OCI-LY7 (cell line): ENCODE measurements at regions not wholly inside any gene's neighbourhood (a gene's known extent, or its start where the extent isn't known, plus 50 kb on each side); places are given as distances from the start of the nearest gene placed in this dataset.

Experiments used
- BruUV-seq: library from RNA; stranded (reverse); fragments of 400-500 nt; replicated peaks from 2 replicates; lab custom pipeline; 2021; lab: Mats Ljungman, UMichigan
- CTCF ChIA-PET: fragments of 300-600 bp; sonication (Branson Sonifier 250); formaldehyde crosslinking; loops from one replicate; lab custom pipeline; 2022; ENCODE audit warnings: antibody characterized with exemption; ENCODE audit not compliant: unreplicated experiment; lab: Charles Lee
- POLR2A ChIA-PET: fragments of 300-600 bp; sonication (Branson Sonifier 250); formaldehyde crosslinking; loops from one replicate; lab custom pipeline; 2022; ENCODE audit warnings: antibody characterized with exemption; lab: Charles Lee
- DNase-seq: peaks from one replicate; pipeline ENCODE4 v3.0.0-alpha.2; 2015; ENCODE audit warnings: low spot score
- H2AFZ ChIP-seq: fragments of 200-600 bp; sonication (generic), shearing (Covaris generic); 2 replicates; pipeline ENCODE4 v1.6.1; 2014; ENCODE audit warnings: mild to moderate bottlenecking, antibody characterized with exemption, low read length, moderate library complexity
- H3K27ac ChIP-seq: fragments of 200-600 bp; sonication (generic); 2 replicates; pipeline ENCODE4 v1.5.1; 2014; ENCODE audit warnings: mixed run types, low read depth, mild to moderate bottlenecking, moderate library complexity, low read length, inconsistent platforms; ENCODE audit not compliant: poor library complexity, severe bottlenecking
- H3K36me3 ChIP-seq: fragments of 200-600 bp; sonication (generic); 2 replicates; pipeline ENCODE4 v1.6.1; 2014; ENCODE audit warnings: mild to moderate bottlenecking, antibody characterized with exemption, low read length, moderate library complexity, mixed read lengths; ENCODE audit not compliant: insufficient read depth
- H3K4me1 ChIP-seq: fragments of 200-600 bp; sonication (generic); 2 replicates; pipeline ENCODE4 v1.5.1; 2014; ENCODE audit warnings: mild to moderate bottlenecking, low read length; ENCODE audit not compliant: insufficient read depth, poor library complexity, severe bottlenecking
- H3K4me2 ChIP-seq: fragments of 200-600 bp; sonication (generic); 2 replicates; pipeline ENCODE4 v1.6.1; 2014; ENCODE audit warnings: mild to moderate bottlenecking, low read length
- H3K4me3 ChIP-seq: fragments of 200-600 bp; sonication (generic); 2 replicates; pipeline ENCODE4 v1.5.1; 2014; ENCODE audit warnings: mild to moderate bottlenecking, low read depth, low read length; ENCODE audit not compliant: poor library complexity, severe bottlenecking
- H3K79me2 ChIP-seq: fragments of 200-600 bp; sonication (generic); 2 replicates; pipeline ENCODE4 v1.6.1; 2016; ENCODE audit warnings: low read depth, mild to moderate bottlenecking, low read length, moderate library complexity, mixed read lengths; ENCODE audit not compliant: insufficient read depth
- H3K9me2 ChIP-seq: fragments of 200-600 bp; sonication (generic); 2 replicates; pipeline ENCODE4 v1.6.1; 2016; ENCODE audit warnings: mild to moderate bottlenecking, low read length, mixed read lengths; ENCODE audit not compliant: insufficient read depth
- H3K9me3 ChIP-seq: fragments of 200-600 bp; sonication (generic); 2 replicates; pipeline ENCODE4 v1.6.1; 2014; ENCODE audit warnings: mild to moderate bottlenecking, mixed run types, low read length, mixed read lengths
- H4K20me1 ChIP-seq: fragments of 200-600 bp; sonication (generic); 2 replicates; pipeline ENCODE4 v1.6.1; 2014; ENCODE audit warnings: mild to moderate bottlenecking, antibody characterized with exemption, low read length, moderate library complexity, mixed read lengths; ENCODE audit not compliant: insufficient read depth
- EZH2phosphoT487 ChIP-seq: fragments of 200-600 bp; sonication (generic); IDR thresholded peaks from 2 replicates; pipeline ENCODE4 v1.6.1; 2018; ENCODE audit warnings: low read depth, borderline replicate concordance, mild to moderate bottlenecking, mixed run types, antibody characterized with exemption, low read length, moderate library complexity, mixed read lengths
- intact Hi-C: fragments of 100-400 bp; cut with micrococcal nuclease; formaldehyde crosslinking; loops from one replicate; pipeline ENCODE4 v1.10.0; 2022; ENCODE audit not compliant: unreplicated experiment
- TF ChIP-seq, protein P1 (sequence below): fragments of 200-600 bp; sonication (generic); conservative IDR thresholded peaks from 2 replicates; pipeline ENCODE4 v1.5.1; 2014; ENCODE audit warnings: mild to moderate bottlenecking, antibody characterized with exemption, low read length, moderate library complexity, mixed read lengths

DNA sequence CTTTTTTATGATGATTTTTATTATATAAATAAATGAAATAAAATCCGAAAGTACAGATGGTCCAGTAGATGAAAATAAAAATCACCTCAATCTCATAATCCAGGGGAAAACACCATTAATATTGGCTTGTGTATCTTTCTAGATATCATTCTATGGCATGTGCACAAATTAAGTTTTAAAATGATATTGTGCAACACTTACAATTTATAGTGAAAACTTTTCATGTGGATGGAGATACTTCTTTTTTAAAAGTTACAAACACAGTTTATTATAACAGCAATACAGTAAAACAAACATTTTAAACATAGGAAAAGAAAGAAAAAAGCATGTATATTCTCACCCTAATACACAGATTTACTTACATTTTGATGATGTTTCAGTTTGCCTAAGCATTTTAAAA, 98.9 kb upstream of the RMST start:
- H2AFZ ChIP-seq, result no peak overlapping the region
- intact Hi-C loops, result no loop called here
- no peaks in the 10 kb centered on the region for H3K79me2 ChIP-seq
- H4K20me1 ChIP-seq, result no peaks in the 10 kb centered on the region
- no TSS peak for BruUV-seq
- TF ChIP-seq, protein P1, sequence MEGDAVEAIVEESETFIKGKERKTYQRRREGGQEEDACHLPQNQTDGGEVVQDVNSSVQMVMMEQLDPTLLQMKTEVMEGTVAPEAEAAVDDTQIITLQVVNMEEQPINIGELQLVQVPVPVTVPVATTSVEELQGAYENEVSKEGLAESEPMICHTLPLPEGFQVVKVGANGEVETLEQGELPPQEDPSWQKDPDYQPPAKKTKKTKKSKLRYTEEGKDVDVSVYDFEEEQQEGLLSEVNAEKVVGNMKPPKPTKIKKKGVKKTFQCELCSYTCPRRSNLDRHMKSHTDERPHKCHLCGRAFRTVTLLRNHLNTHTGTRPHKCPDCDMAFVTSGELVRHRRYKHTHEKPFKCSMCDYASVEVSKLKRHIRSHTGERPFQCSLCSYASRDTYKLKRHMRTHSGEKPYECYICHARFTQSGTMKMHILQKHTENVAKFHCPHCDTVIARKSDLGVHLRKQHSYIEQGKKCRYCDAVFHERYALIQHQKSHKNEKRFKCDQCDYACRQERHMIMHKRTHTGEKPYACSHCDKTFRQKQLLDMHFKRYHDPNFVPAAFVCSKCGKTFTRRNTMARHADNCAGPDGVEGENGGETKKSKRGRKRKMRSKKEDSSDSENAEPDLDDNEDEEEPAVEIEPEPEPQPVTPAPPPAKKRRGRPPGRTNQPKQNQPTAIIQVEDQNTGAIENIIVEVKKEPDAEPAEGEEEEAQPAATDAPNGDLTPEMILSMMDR, result no peak
- no peak for TF ChIP-seq EZH2phosphoT487
- no peaks in the 10 kb centered on the region for H3K9me2 ChIP-seq
- no peak overlapping the region for H3K27ac ChIP-seq
- no peak overlapping the region for H3K4me3 ChIP-seq
- no peaks in the 10 kb centered on the region for H3K4me1 ChIP-seq
- POLR2A ChIA-PET, result no interaction called here
- H3K4me2 ChIP-seq, result no peak overlapping the region
- CTCF ChIA-PET, result no interaction called here
- no peaks in the 10 kb centered on the region for H3K9me3 ChIP-seq
- no peaks in the 10 kb centered on the region for H3K36me3 ChIP-seq
- DNase-seq, result no peak

DNA sequence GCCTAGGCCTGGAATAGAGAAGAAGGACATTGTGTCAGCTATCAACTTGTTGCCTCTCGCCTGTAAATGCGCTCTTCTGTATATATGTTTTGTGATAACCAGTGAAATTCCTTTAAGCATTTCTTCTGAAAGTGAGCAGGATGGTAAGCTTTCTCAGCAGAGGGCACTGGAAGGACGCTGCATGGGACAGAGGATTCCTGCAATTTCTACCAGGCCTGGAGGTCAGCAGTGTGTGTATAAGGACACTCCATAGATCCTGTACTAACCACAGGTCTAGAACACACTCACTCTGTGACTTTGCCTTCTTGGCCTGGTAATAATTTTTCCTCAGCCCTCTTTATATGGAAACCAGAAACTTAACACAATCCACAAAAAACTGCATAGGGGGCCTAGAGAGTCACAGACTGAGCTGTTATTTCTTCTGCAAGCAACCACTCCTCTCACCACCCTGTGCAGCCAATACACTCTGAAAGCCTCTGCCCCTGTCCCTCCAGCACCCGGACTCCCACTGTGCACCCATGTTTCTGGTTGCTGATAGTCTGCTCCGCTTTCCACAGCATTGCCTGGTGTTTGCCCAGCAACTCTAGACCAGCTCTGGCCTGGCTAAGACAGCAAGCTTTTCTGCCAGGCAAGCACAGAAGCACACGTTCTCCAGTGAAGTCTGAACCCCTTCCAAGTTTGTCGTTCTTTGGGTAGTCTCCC, 94.0 kb upstream of the RMST start:
- Histone ChIP-seq H3K9me2 (no peaks in the 10 kb centered on the region), H3K79me2 (no peaks in the 10 kb centered on the region), H3K4me2 (no peak overlapping the region), H3K4me1 (no peaks in the 10 kb centered on the region), H3K36me3 (no peaks in the 10 kb centered on the region), H3K9me3 (no peaks in the 10 kb centered on the region), H2AFZ (no peak overlapping the region), H4K20me1 (no peaks in the 10 kb centered on the region), H3K27ac (no peak overlapping the region), H3K4me3 (no peak overlapping the region)
- no peak for TF ChIP-seq EZH2phosphoT487
- TF ChIP-seq, protein P1, result no peak
- BruUV-seq, result no TSS peak
- DNase-seq, result no peak
- ChIA-PET POLR2A (no interaction called here), CTCF (no interaction called here)
- intact Hi-C loops, result no loop called here

DNA sequence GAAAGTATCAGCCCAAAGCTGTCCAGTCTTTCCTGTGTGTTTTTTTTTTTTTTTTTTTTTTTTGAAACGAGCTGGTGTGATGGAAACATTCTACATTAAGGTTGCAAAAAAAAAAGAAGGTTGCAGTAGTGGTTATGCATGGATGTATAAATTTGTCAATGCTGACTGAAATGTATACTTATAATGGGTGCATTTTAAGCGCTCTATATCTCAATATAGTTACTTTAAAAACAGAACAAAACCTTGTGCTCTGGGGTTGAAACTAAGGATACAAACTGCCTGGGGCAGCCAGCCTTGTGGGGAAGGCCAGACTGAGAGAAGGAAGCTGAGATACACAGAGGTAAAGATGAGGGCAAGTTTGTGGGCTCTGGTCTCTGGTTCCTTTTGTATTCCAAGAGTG, 87.3 kb upstream of the RMST start:
- CTCF ChIA-PET, result no interaction called here

More for the DNA sequence above, 87.3 kb upstream of the RMST start:
- Histone ChIP-seq H3K4me3 (no peak overlapping the region), H3K36me3 (no peaks in the 10 kb centered on the region), H3K27ac (no peak overlapping the region), H3K79me2 (no peaks in the 10 kb centered on the region), H3K4me2 (no peak overlapping the region), H4K20me1 (no peaks in the 10 kb centered on the region), H3K4me1 (no peaks in the 10 kb centered on the region), H3K9me2 (no peaks in the 10 kb centered on the region), H3K9me3 (no peaks in the 10 kb centered on the region), H2AFZ (no peak overlapping the region)
- BruUV-seq, result no TSS peak
- no peak for DNase-seq
- intact Hi-C loops, result no loop called here
- POLR2A ChIA-PET, result interaction anchor here (0.6 to 1.1 kb wide), 2 partner anchors 9 to 162 kb away, joined by 3 to 4 read pairs; no protein-coding TSS in a partner anchor
- TF ChIP-seq, protein P1, result no peak
- no peak for TF ChIP-seq EZH2phosphoT487
